SW480 (cell line): ENCODE measurements at regions not wholly inside any gene's neighbourhood (a gene's known extent, or its start where the extent isn't known, plus 50 kb on each side); places are given as distances from the start of the nearest gene placed in this dataset.

Experiments used
- DNase-seq: peaks from one replicate; pipeline ENCODE4 v3.0.0-alpha.2; 2016; ENCODE audit warnings: low spot score

DNA sequence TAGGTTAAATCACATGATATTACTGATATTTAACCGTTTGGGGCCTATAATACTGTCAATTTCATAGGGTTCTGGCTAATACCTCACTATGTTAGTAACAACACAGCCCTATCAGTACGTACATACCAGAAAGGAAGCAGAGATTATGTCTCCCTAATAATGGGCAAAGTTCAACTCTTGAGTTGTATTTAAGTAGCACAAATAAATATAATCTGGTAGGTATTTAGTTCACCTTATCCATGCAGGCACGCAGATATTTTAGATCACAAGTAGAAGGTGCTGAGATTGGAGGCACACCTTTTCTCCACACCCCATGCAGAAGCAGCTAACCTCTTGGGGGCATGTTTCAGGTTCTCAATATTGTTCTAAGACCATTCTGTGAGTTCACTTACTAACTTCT, 118.9 kb downstream of the IRS1 start:
- no peak for DNase-seq

DNA sequence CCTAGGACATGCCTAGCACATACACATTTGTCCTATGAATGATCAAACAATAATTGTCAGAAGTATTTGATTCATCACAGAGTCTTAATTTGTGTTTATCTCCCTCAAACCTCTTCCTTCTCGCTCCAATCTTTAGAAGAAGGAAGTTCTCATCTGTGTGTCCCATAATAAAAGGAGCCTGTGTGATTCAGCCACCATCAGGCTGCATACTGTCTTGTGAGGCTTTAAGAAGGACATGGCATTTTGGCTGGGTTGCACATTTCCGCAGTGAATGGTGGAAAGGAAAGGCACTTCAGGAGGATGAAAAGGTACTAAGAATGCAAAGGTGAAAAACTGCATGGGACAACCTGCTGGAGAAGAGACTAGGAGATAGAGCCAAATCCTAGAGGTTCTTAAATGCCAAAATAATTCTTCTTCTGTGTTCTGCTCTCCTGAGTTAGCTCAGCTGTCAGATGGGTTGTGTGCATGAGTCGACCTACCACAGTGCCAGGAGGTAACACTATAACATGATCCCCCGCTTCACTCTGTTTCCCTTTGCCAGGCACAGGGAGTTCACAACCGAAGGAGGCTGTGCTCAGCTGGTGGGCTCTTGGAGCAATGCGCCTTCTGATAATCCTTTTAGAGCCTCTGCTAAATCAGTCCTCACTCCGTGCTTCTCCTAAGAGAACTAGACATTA, 120.1 kb downstream of the IRS1 start:
- no peak for DNase-seq

DNA sequence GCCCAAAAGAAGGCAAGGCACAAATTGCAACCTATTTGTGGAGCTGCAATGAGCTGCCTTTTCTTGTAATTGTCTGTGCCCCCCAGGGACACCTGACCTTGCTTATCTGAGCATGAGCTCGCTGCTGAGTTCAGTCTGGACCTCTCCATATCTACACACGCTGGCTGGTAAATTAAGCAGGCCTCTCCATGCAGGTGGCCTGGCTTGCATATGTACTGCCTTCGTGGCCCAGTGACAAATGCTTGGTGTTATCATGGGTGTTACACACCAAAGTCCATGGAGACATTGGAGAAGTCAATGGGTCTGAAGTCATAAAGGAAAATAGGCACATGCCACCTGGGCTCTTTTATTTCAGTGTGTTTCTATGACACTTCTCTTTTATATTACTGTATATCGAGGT, 121.2 kb downstream of the IRS1 start:
- DNase-seq, result no peak

DNA sequence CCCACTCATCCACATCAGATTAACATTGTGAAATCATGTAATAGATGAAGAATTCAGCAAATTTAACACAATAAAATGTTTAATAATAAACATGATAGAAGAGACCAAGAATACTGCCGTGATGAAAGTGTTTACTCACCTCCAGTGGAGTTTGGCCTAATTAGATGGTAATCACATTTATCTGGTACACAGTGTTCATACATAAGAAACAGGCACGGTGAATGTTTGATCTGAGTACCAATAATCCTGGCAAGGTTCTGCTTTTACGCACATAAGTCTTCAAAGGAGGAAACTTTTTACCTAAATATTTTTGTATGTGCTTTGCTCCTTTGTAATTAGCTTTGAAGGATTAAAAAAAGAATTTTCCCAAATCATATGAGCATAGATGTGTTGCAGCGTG, 122.5 kb downstream of the IRS1 start:
- DNase-seq, result no peak

DNA sequence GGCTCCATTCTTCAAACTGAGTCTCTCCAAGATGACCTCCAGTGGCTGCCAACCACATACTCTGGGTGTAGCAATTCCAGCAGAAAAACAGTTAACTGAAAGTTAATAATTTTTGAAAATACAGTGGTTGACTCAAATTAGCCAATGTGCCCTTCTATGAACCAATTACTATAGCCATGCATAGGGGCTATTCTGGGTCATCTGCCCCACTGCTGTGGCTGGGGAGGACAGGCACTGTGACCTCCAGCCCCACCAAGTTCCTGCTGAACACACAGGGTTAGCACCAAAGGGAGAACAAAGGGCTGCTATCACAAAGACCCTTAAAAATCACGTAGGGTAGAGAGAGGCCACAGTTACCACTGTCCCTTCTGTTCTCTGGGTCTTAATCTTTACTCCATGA, 123.0 kb downstream of the IRS1 start:
- no peak for DNase-seq

DNA sequence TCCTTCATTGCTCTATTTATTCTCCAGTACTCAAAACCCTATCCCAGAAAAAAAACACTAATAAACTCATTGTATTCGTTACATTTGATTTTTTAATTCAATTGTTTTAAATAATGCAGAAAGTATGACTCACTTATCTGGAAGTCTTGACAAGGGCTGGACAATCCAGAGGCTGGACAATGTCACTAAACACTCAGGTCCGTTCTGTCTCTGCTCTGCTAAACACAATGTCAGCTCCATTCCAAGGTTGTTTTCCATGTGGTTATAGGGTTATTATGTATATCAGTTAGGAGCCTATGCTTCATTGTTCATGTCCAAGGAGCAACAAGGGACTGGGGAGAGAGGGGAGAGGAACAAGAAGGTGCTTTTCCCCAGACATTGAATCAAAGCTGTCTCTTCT, 125.5 kb downstream of the IRS1 start:
- no peak for DNase-seq

DNA sequence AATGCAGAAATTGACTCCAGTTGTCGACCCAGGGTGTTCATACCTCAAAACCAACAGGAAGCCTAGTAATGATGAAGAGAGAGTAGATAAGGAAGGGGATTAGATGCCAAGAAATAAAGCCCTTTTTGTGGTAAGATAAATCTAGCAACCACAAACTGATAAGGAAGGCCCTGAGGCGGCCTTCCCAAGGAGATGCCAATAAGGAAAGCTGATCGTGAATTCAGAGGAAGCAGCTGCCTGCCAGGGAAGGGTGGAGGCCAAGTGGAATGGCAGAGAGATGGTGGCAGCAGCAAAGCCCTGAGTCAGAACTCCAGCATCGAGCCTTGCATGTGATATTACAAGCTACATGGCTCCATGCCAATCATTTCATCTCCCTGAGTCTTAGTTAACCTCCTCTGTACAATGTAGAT, 126.3 kb downstream of the IRS1 start:
- DNase-seq, result peak; percentile 57

DNA sequence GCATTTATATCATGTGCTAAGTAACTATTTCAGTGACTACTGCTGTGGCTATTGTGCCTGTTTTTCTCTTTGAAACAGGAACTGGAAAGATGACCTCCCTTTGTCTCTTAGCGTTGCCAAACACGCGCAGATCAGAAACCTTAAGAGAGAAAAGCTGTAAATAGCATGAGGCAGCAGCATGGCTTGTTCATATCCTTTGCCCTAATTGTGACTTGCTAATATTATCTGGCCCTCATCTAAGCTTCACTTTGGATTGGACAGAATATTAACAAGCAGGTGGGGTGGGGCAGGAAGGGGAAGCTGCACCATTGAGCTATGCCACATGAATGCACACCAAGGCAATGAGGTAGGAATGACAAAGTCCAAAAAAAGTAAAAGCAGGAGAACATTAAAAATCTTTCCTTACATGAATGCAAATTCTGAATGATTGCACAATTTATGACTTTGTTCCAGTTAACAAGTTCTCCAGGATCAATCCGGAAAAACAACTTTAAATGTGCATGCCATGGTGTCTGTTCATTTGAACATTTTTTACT, 128.4 kb downstream of the IRS1 start:
- DNase-seq, result no peak

DNA sequence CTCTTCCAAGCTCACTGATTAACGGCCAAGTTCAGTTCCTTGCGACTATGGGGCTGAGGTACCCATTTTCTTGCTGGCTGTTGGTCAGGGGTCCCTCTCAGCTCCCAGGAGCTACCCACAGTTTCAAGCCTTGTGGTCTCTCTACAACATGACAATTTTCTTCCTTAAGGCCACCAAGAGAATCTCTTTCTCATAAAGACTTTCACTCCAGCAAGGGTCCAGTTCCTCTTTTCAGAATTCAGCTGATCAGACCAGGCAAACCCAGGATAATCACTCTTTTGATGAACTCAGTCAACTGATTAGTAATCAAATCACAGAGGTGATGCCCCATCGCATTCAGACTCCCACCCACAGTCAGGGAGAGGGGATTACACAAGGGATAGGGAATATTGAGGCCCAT, 129.7 kb downstream of the IRS1 start:
- DNase-seq, result no peak

DNA sequence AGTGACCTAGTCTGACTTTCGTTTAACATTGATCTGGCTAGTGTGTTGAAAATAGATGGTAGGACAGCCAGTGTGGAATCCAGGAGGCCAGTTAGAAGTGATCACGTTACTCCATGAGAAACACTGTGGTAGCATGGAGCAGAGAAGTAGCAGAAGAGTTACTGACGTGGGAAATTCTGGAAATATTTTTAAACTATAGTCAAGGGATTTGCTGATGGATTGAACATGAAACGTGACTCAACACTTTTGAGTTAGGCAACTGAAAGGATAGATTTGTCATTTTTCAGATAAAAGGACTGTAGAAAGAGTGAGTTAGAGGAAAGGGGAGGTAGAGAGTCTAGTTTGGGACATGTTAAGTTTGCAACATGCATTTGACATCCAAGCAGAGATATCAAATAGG, 130.4 kb downstream of the IRS1 start:
- no peak for DNase-seq

DNA sequence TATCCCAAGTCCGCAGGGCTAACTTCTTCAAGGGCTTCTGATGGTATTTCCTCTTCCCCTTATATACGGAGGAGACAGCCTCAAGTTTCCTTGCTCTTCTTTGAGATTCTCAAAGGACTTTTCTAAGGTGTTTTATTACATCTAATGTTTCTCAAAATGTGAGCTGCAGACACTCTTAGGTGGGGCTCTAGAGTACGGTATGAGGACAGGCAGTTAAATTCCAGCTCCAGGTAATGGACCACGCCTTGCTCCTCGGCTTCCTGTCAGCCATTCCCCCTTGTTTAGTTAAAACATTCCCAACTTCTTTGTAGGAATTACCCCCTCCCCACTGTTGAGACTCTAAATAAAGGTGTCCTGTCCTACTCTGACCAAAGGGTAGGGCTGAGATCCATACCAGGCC, 131.9 kb downstream of the IRS1 start:
- DNase-seq, result no peak

DNA sequence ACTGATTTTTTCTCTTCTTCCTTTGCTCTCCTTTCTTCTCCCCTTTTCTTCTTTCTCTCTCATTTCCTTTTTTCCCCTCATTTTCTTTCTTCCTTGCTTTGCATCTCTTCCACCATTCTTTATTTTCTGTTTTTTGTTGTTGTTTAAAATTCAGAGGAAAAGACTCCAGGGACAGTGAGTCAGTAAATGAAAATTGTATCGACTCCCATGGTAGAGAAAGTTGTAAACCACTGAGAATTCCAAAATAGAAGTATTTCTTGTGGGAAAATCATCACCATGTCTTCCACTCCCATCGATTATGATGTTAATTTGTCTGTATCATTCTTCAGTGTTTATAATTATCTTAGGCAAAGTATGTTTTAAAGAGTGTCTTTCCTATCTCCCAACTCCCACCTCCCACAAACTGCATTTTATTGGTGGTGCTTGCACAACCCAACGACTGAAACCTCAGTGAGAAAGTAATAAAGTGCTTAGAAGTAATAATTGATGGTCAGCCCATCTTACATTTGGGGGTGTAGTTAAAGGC, 134.3 kb downstream of the IRS1 start:
- no peak for DNase-seq

DNA sequence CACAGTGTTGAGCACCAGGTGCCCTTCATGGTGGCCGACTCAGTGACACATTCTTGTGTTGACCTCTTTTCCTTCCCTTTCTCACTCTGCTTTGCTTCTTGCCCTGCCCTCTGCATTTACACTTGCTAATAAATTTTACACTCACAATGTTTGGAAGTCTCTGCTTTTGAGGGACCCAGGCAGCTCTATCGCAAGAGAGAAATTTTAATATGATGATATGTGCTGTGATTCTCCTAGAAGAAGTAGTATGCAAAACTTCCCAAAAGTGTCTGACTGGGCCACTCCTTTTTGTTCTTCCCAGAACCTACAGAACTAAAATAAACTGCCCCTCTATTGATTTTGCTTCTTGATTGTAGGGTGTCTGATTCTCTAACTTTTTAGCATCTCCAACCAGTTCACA, 135.0 kb downstream of the IRS1 start:
- DNase-seq, result no peak

DNA sequence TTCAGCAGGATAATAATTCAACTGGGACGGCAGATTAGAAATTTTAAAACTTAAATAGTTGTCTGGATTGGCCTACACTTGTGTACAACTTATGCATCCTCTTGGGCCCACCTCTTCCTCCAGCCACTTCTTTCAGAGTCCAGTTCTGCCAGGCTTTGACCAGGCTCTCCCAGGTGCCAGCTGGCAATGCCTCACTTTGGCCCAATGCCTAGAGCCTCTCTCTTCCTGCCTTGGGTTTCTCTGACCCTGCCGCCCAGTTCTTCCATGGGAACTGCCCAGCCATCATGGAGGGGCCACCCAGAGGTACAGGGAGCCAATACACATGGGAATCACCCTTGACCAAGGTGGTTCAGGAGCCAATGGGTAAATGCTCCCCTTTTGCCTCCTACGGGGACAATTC, 135.5 kb downstream of the IRS1 start:
- no peak for DNase-seq

DNA sequence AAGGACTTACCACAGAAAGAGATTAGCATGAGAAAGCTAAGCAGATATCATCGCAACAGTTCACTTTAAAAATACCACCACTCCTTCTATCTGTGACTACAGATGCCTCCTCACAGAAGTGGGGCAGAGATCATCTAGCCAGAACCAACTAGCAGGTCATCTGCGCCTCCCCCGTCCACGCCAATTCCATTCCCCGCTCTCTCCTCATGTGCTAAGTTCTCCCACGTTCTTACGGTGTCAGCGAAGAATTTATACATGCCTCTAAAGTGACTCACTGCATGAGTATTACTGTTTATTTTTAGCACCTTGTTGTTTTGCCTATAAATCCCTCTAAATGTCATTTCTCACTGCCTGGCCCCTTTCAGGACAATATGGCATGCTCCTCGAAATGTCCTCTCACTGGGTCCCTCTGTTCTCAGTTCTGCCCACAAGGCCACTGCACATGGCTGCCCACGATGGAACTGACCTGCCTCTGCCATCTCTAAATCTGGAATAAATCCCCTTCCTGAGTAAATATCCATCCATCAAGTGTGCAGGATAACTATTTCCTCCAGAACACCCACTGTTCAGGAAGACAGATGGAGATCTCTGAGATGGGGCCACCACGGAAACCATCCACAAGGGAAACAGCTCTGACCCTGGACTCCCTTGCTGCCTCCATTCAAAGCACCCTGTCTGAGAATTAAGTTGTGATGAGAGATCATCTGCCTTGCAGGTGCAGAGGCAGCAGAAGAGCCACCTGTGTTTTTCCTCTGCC, 137.7 kb downstream of the IRS1 start:
- DNase-seq, result peak; percentile 76

DNA sequence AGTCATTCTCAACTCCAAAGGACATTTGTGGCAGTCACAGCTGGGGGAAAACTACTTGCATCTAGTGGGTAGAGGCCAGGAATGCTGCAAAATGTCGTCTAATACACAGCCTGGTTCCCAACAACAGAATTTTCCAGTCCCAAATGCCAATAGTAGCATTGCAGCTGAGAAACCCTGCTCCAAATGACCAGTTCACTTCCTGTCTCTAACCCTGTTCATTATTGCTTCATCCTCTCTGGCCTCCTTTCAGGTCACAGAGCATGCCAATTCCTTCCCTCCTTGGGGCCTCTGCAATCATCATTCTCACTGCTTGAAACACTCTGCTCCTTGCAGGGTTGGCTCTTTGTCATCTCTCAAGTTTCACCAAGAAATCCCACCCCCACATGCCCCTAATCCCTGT, 139.1 kb downstream of the IRS1 start:
- DNase-seq, result no peak

DNA sequence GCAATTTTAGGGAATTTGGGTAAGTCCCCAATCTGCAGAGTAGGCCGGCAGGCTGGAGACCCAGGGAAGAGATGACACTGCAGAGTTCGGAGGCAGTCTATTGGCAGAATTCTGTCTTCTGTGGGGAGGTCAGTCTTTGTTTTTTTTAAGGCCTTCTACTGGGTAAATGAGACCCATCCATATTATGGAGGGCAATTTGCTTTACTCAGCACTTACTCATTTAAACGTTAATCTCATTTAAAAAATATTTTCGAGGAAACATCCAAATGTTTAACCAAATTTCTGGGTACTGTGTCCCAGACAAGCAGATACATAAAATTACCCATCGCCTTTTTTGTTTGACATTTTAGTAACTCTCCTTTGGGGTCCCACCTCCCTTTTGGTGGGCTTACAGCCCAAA, 139.5 kb downstream of the IRS1 start:
- no peak for DNase-seq

DNA sequence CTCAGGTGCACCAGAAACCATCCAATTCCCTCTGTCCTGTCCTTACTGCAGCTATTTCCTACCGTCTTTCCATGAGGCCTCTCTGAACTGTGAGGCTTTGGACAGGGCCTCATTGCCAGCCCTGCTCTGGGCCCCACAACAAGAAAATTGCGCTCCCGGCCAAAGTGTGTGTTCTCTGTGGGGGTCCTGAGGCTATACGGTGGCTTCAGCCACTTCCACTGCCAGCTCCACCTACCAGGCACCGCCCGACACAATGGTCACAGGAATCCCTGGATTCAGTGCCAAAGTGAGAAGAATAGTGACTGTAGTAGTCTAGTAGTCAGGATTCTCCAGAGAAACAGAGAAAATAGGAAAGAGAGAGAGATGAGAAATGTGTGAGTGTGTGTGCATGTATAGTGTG, 140.2 kb downstream of the IRS1 start:
- DNase-seq, result no peak

DNA sequence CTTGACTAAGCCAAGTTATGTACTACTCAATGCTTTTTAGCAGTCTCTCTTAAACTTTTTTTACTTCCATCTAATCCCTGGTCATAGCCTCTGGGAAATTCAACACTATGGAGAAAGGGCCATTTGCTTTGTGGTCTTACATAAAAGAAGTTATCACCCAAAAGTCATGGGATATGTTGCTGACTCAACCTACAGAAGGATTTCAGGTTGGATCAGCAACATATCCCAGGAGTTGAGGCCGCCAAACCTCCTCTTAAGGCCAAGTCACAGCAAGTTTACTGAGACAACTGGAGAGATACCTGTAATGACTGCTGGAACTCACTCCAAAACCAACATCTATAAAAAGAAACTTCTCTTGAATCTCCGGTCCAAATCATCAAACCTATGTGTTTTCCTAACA, 141.1 kb downstream of the IRS1 start:
- no peak for DNase-seq

DNA sequence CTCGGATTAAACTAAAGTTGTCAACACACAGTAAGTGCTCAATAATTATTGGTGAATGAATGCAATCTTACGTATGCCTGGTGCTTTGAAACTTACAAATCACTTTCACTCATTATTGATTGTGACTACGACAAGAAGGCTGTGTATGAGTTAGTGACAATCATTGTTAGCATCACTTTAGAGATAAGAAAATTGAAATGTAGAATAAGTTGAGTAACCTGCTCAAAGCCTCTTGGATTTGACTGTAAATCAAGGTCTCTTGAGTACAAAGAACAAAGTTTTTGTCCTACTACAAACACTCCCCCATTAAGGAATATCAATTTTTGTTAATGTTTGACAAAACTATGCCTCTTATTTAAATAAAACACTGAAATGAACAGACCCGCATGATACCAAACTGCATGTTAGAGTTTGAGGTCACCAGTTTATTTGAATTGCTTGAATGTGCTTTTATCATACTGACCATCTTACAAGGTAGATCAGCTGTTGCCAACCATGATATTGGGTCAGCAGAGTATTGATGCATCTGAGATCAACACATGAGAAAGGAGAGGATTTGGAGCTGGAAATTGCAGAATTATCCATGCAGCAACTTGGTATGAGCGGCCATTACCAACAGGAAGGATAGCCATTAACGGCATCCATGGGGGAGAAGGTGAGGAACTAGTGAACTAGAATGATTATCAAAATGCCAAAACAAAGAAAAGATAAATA, 142.1 kb downstream of the IRS1 start:
- DNase-seq, result no peak

DNA sequence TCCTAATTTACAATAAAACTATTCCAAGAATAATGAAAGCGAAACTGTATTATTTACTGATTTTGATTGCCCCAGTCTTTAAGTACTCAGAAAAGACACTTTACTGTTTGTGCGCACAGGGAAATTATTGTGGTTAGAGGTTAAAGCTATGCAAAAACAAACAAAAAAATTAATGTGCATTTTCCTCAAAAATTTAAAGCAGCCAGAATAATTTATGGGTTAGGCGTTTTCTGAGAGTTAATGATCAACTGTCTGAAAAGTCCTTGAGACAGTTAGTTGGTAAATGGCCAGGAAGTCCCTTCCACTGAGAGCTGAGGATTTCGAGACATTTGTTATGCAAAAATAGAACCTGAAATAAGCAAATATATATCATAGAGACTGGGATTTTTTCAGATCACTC, 143.3 kb downstream of the IRS1 start:
- DNase-seq, result peak; percentile 44

DNA sequence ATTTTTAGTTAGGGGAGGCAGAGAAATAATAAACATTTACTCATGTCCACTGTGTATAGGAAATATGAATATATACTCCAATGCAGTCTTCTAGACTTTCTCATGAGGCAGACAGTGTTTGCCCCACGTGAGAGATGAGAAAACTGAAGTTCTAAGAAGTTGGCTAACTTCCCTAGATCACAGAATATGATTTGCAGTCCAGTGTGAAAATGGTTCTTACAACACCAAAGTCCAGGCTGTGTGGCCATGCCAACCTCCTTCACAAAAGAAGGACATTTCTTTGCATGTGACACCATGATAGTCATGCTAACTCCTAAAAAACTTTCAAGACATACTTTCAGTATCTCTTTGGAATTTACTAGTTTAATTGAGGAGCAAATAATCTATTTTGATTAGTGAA, 143.7 kb downstream of the IRS1 start:
- DNase-seq, result no peak
